ENCODE measurements at regions not wholly inside any gene's neighbourhood (a gene's known extent, or its start where the extent isn't known, plus 50 kb on each side); places are given as distances from the start of the nearest gene placed in this dataset.

- no peak overlapping the region for H3K27ac Mint-ChIP-seq
- Histone ChIP-seq H3K27me3 (ENCODE audit: control insufficient read depth, insufficient read depth, low read length) (no peaks in the 10 kb centered on the region), H3K4me3 (ENCODE audit: low read length) (no peak overlapping the region), H3K4me1 (ENCODE audit: control insufficient read depth, insufficient read depth, low read length) (no peaks in the 10 kb centered on the region), H3K9me3 (ENCODE audit: control insufficient read depth, insufficient read depth, low read length) (no peaks in the 10 kb centered on the region), H3K36me3 (ENCODE audit: control insufficient read depth, insufficient read depth, low read length) (no peaks in the 10 kb centered on the region), H3K27ac (ENCODE audit: low read length) (no peak overlapping the region)
- peaks cover 4 to 15% of the 10 kb centered on the region in 2 donors for H3K27me3 Mint-ChIP-seq (ENCODE audit: low read depth in 2 of 2)
- DNase-seq (no peak), ATAC-seq (no peak)
- no peaks in the 10 kb centered on the region for H3K4me1 Mint-ChIP-seq
- TF ChIP-seq CTCF (IDR thresholded peaks at IDR 0.05), result no peak
- WGBS (ENCODE audit: insufficient coverage), result 90% methylated on average over 6 of the region's 6 CpGs
- intact Hi-C loops (cut with micrococcal nuclease), result no loop called here
- H3K9me3 Mint-ChIP-seq, result no peaks in the 10 kb centered on the region
- no peaks in the 10 kb centered on the region for H3K36me3 Mint-ChIP-seq
- no peak overlapping the region for H3K4me3 Mint-ChIP-seq
Measured at GRCh38 chr14:85764822-85765221, 234.9 kb downstream of the FLRT2 start.

GRCh38 chr14:85762526-85762925 is 232.6 kb downstream of the FLRT2 start:
- ATAC-seq, result no peak
- H3K4me3 Mint-ChIP-seq, result no peak overlapping the region
- TF ChIP-seq CTCF (IDR thresholded peaks at IDR 0.05), result no peak

GRCh38 chr14:85752175-85752574 is 222.2 kb downstream of the FLRT2 start:
- Histone ChIP-seq H3K4me3 (ENCODE audit: low read length) (no peak overlapping the region), H3K4me1 (ENCODE audit: control insufficient read depth, insufficient read depth, low read length) (no peaks in the 10 kb centered on the region), H3K27me3 (ENCODE audit: control insufficient read depth, insufficient read depth, low read length) (no peaks in the 10 kb centered on the region), H3K36me3 (ENCODE audit: control insufficient read depth, insufficient read depth, low read length) (no peaks in the 10 kb centered on the region), H3K27ac (ENCODE audit: low read length) (no peak overlapping the region), H3K9me3 (ENCODE audit: control insufficient read depth, insufficient read depth, low read length) (no peaks in the 10 kb centered on the region)
- Mint-ChIP-seq H3K4me1 (no peaks in the 10 kb centered on the region), H3K27me3 (ENCODE audit: low read depth in 2 of 2) (no peaks in the 10 kb centered on the region), H3K27ac (no peak overlapping the region), H3K9me3 (peaks cover 0 to 3% of the 10 kb centered on the region in 2 donors), H3K36me3 (no peaks in the 10 kb centered on the region), H3K4me3 (no peak overlapping the region)
- intact Hi-C loops (cut with micrococcal nuclease), result no loop called here
- WGBS (ENCODE audit: insufficient coverage), result no CpG with 5 or more reads among the region's 2 CpGs
- ATAC-seq (no peak), DNase-seq (no peak)
- TF ChIP-seq CTCF (IDR thresholded peaks at IDR 0.05), result no peak

More at GRCh38 chr14:85762526-85762925, 232.6 kb downstream of the FLRT2 start:
- 91% methylated on average over 3 of the region's 4 CpGs for WGBS (ENCODE audit: insufficient coverage)
- H3K4me1 Mint-ChIP-seq, result no peaks in the 10 kb centered on the region
- no peaks in the 10 kb centered on the region for H3K9me3 Mint-ChIP-seq
- DNase-seq, result no peak
- H3K36me3 Mint-ChIP-seq, result no peaks in the 10 kb centered on the region
- no peak overlapping the region for H3K27ac Mint-ChIP-seq
- no peak overlapping the region for H3K27ac ChIP-seq (ENCODE audit: low read length)
- no peaks in the 10 kb centered on the region for H3K27me3 ChIP-seq (ENCODE audit: control insufficient read depth, insufficient read depth, low read length)
- H3K4me3 ChIP-seq (ENCODE audit: low read length), result no peak overlapping the region
- H3K4me1 ChIP-seq (ENCODE audit: control insufficient read depth, insufficient read depth, low read length), result no peaks in the 10 kb centered on the region
- H3K9me3 ChIP-seq (ENCODE audit: control insufficient read depth, insufficient read depth, low read length), result no peaks in the 10 kb centered on the region
- peaks cover 0 to 15% of the 10 kb centered on the region in 2 donors for H3K27me3 Mint-ChIP-seq (ENCODE audit: low read depth in 2 of 2)
- no peaks in the 10 kb centered on the region for H3K36me3 ChIP-seq (ENCODE audit: control insufficient read depth, insufficient read depth, low read length)
- intact Hi-C loops (cut with micrococcal nuclease), result no loop called here

- Mint-ChIP-seq H3K27me3 (ENCODE audit: low read depth in 2 of 2) (peaks cover 0 to 6% of the 10 kb centered on the region in 2 donors), H3K27ac (no peak overlapping the region), H3K4me1 (no peaks in the 10 kb centered on the region), H3K9me3 (peaks cover 0 to 3% of the 10 kb centered on the region in 2 donors), H3K4me3 (no peak overlapping the region), H3K36me3 (no peaks in the 10 kb centered on the region)
- Histone ChIP-seq H3K4me3 (ENCODE audit: low read length) (no peak overlapping the region), H3K4me1 (ENCODE audit: control insufficient read depth, insufficient read depth, low read length) (no peaks in the 10 kb centered on the region), H3K9me3 (ENCODE audit: control insufficient read depth, insufficient read depth, low read length) (no peaks in the 10 kb centered on the region), H3K27ac (ENCODE audit: low read length) (no peak overlapping the region), H3K36me3 (ENCODE audit: control insufficient read depth, insufficient read depth, low read length) (no peaks in the 10 kb centered on the region), H3K27me3 (ENCODE audit: control insufficient read depth, insufficient read depth, low read length) (no peaks in the 10 kb centered on the region)
- DNase-seq (no peak), ATAC-seq (no peak)
- TF ChIP-seq CTCF (IDR thresholded peaks at IDR 0.05), result no peak
- WGBS (ENCODE audit: insufficient coverage), result 87% methylated on average over 4 of the region's 4 CpGs
- intact Hi-C loops (cut with micrococcal nuclease), result no loop called here
Measured at GRCh38 chr14:85744573-85744972, 214.6 kb downstream of the FLRT2 start.
